HEK293T (cell line): ENCODE measurements at regions not wholly inside any gene's neighbourhood (a gene's known extent, or its start where the extent isn't known, plus 50 kb on each side); places are given as distances from the start of the nearest gene placed in this dataset.
"Not testable (repeated sequence)": the region's sequence is repeated elsewhere in the genome, so short reads cannot be mapped to it uniquely, and the experiment has no call there.

Experiments used
- CTCF ChIA-PET: fragments of 350-600 bp; formaldehyde crosslinking; extraction: SDS; loops from one replicate; lab custom pipeline; 2021; ENCODE audit warnings: antibody characterized with exemption, inconsistent platforms; lab: Yijun Ruan, JAX
- POLR2A ChIA-PET: fragments of 350-600 bp; formaldehyde crosslinking; extraction: SDS; loops from one replicate; lab custom pipeline; 2020; ENCODE audit warnings: antibody characterized with exemption, inconsistent platforms; lab: Yijun Ruan, JAX
- DNase-seq: peaks from one replicate; pipeline ENCODE4 v3.0.0; 2012; ENCODE audit warnings: mixed read lengths; ENCODE audit errors: extremely low spot score
- ARNT ChIP-seq: fragments of 450-650 bp; IDR thresholded peaks from 2 replicates; pipeline ENCODE4 v1.6.1; 2017; ENCODE audit warnings: mild to moderate bottlenecking
- BHLHE40 ChIP-seq: fragments of 450-650 bp; IDR thresholded peaks from 2 replicates; pipeline ENCODE4 v1.6.1; 2016; ENCODE audit warnings: mild to moderate bottlenecking, moderate library complexity, borderline replicate concordance
- CTBP1 ChIP-seq: fragments of 450-650 bp; IDR thresholded peaks from 2 replicates; pipeline ENCODE4 v1.6.1; 2016; ENCODE audit warnings: borderline replicate concordance
- ELF4 ChIP-seq: fragments of 450-650 bp; IDR thresholded peaks from 2 replicates; pipeline ENCODE4 v1.6.1; 2017; ENCODE audit warnings: antibody characterized with exemption
- FOXA1 ChIP-seq: fragments of 450-650 bp; IDR thresholded peaks from 2 replicates; pipeline ENCODE4 v1.6.1; 2016; ENCODE audit warnings: mild to moderate bottlenecking
- FOXK2 ChIP-seq: fragments of 450-650 bp; IDR thresholded peaks from 2 replicates; pipeline ENCODE4 v1.6.1; 2016; ENCODE audit warnings: mild to moderate bottlenecking
- FOXM1 ChIP-seq: fragments of 450-650 bp; IDR thresholded peaks from 2 replicates; pipeline ENCODE4 v1.6.1; 2017; ENCODE audit warnings: mild to moderate bottlenecking, borderline replicate concordance
- HDGF ChIP-seq: fragments of 450-650 bp; IDR thresholded peaks from 2 replicates; pipeline ENCODE4 v1.6.1; 2017; ENCODE audit warnings: antibody characterized with exemption, borderline replicate concordance
- L3MBTL2 ChIP-seq: fragments of 450-650 bp; conservative IDR thresholded peaks from 2 replicates; pipeline ENCODE4 v1.6.1; 2016; ENCODE audit warnings: mild to moderate bottlenecking
- LEF1 ChIP-seq: fragments of 450-650 bp; IDR thresholded peaks from 2 replicates; pipeline ENCODE4 v1.6.1; 2017; ENCODE audit warnings: mild to moderate bottlenecking, borderline replicate concordance
- NFRKB ChIP-seq: fragments of 450-650 bp; IDR thresholded peaks from 2 replicates; pipeline ENCODE4 v1.6.1; 2016; ENCODE audit warnings: mild to moderate bottlenecking, moderate library complexity
- PKNOX1 ChIP-seq: fragments of 450-650 bp; IDR thresholded peaks from 2 replicates; pipeline ENCODE4 v1.6.1; 2016
- SP1 ChIP-seq: fragments of 450-650 bp; IDR thresholded peaks from 2 replicates; pipeline ENCODE4 v1.6.1; 2017
- SUZ12 ChIP-seq: fragments of 450-650 bp; IDR thresholded peaks from 2 replicates; pipeline ENCODE4 v1.6.1; 2016; ENCODE audit warnings: mild to moderate bottlenecking
- TARDBP ChIP-seq: fragments of 450-650 bp; IDR thresholded peaks from 2 replicates; pipeline ENCODE4 v1.6.1; 2016
- ZNF384 ChIP-seq: fragments of 450-650 bp; IDR thresholded peaks from 2 replicates; pipeline ENCODE4 v1.6.1; 2016

- ChIA-PET CTCF (no interaction called here), POLR2A (no interaction called here)
- no peak for TF ChIP-seq BHLHE40
- TF ChIP-seq SUZ12, result no peak
- DNase-seq, result no peak
Observed at GRCh38 chr2:146385031-146385430, 1459.8 kb upstream of the ACVR2A start.

GRCh38 chr2:146376511-146377064 is 1468.2 kb upstream of the ACVR2A start:
- TF ChIP-seq HDGF (no peak), SP1 (no peak), NFRKB (no peak), LEF1 (no peak), CTBP1 (0 out of 2 replicates have a peak, but pooled peaks have one; percentile 9), ELF4 (no peak), PKNOX1 (peak; percentile 94), SUZ12 (no peak), FOXK2 (no peak), BHLHE40 (no peak), L3MBTL2 (no peak), ARNT (no peak), ZNF384 (peak; percentile 60; the same call in 1 of the 2 replicates), FOXA1 (no peak), TARDBP (no peak), FOXM1 (no peak)
- ChIA-PET POLR2A (no interaction called here), CTCF (interaction anchor here (0.6 kb wide), 1 partner anchor 425 kb away, joined by 3 read pairs; no protein-coding TSS in a partner anchor)
- peak; percentile 14 for DNase-seq

- DNase-seq, result no peak
Observed at GRCh38 chr2:146374505-146374904, 1470.3 kb upstream of the ACVR2A start.

GRCh38 chr2:146371364-146371763 is 1473.5 kb upstream of the ACVR2A start:
- CTCF ChIA-PET, POLR2A ChIA-PET, DNase-seq: not testable (repeated sequence)

More at GRCh38 chr2:146374505-146374904, 1470.3 kb upstream of the ACVR2A start:
- CTCF ChIA-PET, result no interaction called here
- TF ChIP-seq CTBP1 (no peak), HDGF (no peak), NFRKB (no peak), ZNF384 (no peak), L3MBTL2 (no peak), SUZ12 (no peak), FOXA1 (no peak), PKNOX1 (no peak), BHLHE40 (no peak), TARDBP (no peak), FOXM1 (no peak), FOXK2 (no peak)
- POLR2A ChIA-PET, result no interaction called here

- ChIA-PET CTCF (no interaction called here), POLR2A (no interaction called here)
- TF ChIP-seq FOXA1 (no peak), ARNT (no peak), L3MBTL2 (no peak), LEF1 (no peak)
- DNase-seq, result no peak
Observed at GRCh38 chr2:146370826-146371225, 1474.0 kb upstream of the ACVR2A start.

- no peak for DNase-seq
- ChIA-PET POLR2A (no interaction called here), CTCF (no interaction called here)
- TF ChIP-seq ARNT (no peak), CTBP1 (no peak), TARDBP (no peak), NFRKB (no peak), BHLHE40 (no peak), SP1 (no peak), LEF1 (no peak), SUZ12 (no peak), L3MBTL2 (no peak), PKNOX1 (no peak), FOXA1 (no peak), HDGF (no peak), ZNF384 (no peak)
Observed at GRCh38 chr2:146366276-146366675, 1478.6 kb upstream of the ACVR2A start.

- TF ChIP-seq FOXM1, result no peak
- TF ChIP-seq SUZ12, result no peak
- no peak for TF ChIP-seq SP1
- TF ChIP-seq TARDBP, result no peak
- TF ChIP-seq BHLHE40, result no peak
- TF ChIP-seq FOXA1, result no peak
- TF ChIP-seq HDGF, result no peak
- no peak for TF ChIP-seq L3MBTL2
- no peak for TF ChIP-seq CTBP1
- TF ChIP-seq PKNOX1, result no peak
- TF ChIP-seq ELF4, result no peak
- no peak for TF ChIP-seq FOXK2
- no peak for TF ChIP-seq ZNF384
- no peak for TF ChIP-seq ARNT
- TF ChIP-seq LEF1, result no peak
- no peak for TF ChIP-seq NFRKB
- ChIA-PET POLR2A (no interaction called here), CTCF (no interaction called here)
- DNase-seq, result no peak
Observed at GRCh38 chr2:146365041-146365440, 1479.8 kb upstream of the ACVR2A start.
